HG03039 (cell line): ENCODE measurements at regions not wholly inside any gene's neighbourhood (a gene's known extent, or its start where the extent isn't known, plus 50 kb on each side); places are given as distances from the start of the nearest gene placed in this dataset.

Experiments
- ATAC-seq: cut with Tn5 transposase; IDR thresholded peaks from one replicate; pipeline ENCODE4 v1.9.1; 2021; ENCODE audit warnings: mild to moderate bottlenecking, moderate library complexity; ENCODE audit not compliant: unreplicated experiment

DNA sequence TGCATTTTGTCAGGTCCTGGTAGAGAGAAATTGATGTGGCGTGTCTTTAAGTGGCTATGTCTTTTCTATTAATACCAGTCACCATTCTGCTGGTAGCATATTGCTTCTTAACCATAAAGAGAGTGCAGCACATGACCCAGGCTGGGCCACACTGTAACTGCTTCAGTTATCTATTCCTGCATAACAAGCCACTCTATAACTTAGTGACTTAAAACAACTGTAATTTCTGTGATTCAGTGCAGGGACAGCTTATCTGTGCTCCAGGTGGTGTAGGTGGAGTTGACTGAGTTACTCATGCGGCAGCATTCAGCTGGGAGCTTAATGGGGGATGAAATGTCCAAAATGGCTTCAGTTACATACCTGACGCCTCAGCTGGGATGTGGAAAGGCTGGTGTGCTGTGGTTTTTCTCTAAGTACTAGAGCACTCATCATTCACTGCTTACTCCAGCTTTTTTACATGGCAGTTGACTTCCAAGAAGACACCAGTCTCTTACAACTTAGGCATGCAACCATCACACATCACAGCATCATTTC, 742.4 kb downstream of the SATB2 start:
- no peak for ATAC-seq

DNA sequence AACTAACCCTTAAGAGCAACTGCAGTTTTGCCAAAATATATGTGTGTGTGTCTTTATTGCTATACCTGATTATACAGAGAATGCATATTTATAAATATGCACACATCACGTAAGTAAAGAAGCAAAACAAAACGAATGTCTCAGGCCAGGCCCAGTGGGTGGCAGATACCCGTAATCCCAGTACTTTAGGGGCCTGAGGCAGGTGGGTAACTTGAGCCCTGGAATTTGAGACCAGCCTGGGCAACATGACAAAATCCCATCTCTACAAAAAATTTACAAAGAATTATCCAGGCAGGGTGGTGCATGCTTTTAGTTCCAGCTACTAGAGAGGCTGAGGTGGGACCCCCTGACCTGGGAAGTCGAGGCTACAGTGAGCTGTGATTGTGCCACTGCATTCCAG, 745.3 kb downstream of the SATB2 start:
- no peak for ATAC-seq

DNA sequence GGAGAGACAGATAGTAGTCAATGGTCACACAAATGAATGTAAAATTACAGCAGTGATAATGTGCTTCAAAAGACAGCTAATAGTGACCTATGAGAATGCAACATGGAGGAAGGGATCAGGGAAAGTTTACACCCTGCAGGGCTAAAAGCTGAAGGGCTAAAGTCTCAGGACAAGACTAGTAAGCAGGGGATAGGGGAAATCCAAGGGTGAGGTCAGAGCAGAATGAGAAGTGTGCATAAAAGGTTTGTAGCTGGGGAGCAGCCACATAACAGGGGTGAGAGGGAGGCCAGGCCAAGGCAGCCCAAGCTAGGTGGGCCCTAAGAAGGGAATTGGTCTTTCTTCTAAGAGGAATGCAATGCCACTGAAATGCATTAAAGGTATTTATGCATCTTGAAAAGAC, 746.3 kb downstream of the SATB2 start:
- no peak for ATAC-seq

DNA sequence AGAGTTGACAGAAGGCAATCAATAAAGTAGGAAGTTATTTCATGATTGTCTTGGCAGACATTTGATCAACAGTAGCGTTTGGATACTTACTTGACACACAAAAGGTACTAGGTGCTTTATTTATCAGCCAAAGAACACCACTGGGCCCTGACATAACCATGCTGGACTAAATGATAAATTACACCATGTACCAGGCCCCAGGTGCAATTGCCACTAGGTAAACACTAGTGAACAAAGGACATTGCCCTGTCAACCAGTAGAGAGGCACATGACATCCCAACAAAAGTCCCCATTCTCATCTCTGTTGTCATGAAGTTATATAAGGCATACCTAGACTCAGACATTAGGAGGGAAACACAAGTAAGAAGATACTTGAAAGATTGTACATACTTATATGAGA, 747.2 kb downstream of the SATB2 start:
- no peak for ATAC-seq

DNA sequence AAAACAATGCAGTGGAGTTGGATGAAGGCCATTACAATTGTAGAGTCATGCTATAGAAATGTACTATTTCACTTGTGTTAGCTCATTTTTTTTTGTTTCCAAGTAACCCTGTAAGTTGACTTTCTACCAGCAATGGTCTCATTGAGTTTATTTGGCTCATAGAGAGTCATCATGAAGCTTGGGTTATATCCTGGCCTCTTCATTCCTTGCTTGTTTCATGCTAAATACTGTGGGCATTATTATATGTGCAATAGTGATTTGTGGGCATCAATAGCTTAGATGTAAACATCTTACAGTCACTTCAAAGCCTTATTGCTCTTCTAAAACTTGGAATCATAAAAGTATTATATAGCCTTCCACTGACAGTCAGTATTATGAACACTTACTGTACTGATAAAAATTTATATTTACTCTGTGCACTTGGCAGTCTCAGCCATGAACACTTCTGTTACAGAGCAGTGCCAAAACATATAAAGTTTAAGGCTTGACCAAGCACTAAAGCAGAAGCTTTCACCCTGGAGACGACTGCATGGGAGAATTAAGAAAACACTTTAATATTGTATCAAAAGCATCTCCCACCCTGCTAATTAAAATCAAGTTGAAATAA, 751.2 kb downstream of the SATB2 start:
- ATAC-seq, result no peak

DNA sequence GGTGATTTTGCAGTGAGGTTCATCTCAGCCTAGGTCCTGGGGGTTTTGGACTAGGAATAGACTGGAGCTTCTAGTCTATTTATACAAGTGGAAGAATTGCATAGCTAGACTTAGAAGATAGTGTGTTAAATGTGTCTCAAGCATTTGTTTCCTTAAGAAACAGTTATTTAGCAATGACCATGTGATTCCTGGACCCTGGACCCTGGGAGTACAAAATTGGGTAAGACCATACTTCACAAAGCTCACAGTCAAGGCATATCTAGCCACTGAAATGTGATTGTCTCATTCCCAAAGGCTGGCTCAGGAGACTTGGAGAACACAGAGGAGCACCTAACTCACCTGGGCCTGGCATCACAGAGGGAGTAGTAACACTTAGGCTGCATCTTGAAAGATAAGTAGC, 754.5 kb downstream of the SATB2 start:
- ATAC-seq, result no peak

DNA sequence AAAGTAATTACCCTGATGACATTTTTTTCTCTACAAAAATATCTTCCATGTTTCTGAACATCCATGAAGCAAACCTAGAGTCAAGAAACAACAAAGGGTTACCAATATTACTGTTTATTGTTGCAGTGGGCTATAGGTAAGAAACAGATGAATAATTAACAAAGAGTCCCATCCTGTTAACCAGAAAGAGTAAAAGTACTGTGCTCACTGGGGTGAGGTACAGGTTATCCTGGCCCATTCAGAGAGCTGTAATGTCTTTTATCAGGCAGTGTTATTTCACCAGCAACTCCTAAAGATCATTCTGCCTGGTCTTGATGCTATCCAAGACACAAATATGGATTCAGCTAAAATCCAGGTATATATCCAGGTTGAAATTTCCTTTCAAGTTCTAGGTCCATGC, 754.9 kb downstream of the SATB2 start:
- ATAC-seq, result no peak

DNA sequence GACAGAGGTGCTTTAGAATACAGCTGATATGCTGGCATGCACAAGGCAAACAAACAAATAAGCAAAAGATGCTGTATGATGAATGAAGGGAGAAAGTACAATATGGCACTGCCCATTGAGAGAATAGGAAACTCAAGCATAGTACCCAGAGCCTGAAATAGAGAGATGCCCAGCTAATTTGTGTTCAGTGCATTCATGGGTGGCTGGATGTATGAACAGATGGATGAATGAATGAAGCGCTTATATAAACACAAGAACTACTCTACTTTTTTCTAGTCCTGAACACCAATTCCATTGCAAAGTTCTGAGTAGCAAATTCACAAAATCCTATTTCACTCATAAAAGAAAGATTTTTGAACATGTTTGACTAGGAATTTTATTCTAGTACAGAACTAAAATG, 756.3 kb downstream of the SATB2 start:
- ATAC-seq, result no peak

DNA sequence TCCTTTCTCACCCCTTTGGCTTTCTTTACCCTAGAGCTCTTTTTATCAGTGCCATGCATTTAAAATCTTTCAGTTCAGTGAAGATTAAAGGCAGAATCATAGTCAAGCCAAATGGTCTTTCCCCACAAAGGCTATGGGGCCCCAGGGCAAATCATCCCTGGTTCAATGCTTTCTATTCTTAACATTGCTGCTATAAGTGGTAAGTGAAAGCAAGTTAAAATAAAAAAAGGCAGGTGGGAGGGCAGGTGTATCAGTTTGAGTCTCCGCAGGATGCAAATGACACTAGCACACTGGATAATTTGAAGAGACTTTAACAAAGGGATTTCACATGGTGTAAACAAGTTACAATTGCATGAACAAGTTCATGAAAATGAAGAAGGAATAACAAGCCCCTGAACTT, 757.4 kb downstream of the SATB2 start:
- ATAC-seq, result no peak

DNA sequence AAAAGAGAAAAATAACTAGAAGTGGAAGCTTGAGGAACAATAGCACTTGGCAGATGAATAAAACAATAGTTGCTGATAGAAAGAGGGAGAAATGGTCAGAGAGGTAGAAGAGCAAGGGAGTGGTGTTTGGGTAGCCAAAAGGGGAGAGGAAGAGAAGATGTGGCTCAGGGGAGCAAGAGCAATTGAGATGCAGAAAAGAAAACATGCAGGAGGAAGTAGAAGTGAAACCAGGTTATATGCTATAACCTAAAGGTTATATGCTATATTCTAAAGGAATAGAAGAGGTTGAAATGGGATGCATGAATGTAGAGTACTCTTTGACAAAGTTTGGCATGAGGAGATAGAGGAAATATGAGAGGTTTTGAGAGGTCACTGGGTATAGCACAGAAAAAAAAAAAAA, 759.5 kb downstream of the SATB2 start:
- no peak for ATAC-seq

DNA sequence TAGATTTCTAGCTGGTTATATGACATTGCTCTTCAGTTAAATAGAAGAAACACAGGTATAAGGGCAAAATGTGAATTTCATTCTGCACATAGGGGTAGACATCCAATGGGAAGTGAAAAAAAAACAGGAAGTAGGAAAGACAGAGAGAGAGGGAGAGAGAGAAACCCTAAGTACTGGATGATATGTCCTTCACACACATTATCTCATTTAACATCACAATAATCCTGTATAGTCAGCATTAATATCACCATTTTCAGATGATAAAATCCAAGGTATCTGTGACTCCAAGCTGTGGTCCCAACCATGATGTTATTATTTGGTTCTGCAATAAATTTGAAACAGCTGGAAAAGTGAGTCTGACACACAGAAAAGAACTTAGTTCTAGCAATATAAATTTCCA, 759.9 kb downstream of the SATB2 start:
- ATAC-seq, result no peak

DNA sequence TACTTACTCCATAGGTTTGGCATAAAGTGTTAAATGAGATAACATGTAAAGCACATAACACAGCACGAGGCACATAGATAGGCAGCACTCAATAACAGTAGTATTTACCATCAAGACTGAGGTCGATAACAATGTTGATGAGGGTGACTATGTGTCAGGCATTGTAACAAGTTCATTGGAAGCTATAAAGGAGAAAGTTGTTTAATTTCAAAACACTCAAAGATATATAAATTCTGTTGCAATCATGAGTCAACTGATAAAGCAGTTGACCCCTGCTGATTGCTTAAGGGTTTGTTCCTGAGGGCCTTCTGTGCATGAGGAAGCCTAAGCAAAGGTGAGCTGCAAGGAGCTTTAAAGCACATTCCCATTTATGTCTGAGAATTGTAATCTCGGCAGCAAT, 760.5 kb downstream of the SATB2 start:
- ATAC-seq, result no peak

DNA sequence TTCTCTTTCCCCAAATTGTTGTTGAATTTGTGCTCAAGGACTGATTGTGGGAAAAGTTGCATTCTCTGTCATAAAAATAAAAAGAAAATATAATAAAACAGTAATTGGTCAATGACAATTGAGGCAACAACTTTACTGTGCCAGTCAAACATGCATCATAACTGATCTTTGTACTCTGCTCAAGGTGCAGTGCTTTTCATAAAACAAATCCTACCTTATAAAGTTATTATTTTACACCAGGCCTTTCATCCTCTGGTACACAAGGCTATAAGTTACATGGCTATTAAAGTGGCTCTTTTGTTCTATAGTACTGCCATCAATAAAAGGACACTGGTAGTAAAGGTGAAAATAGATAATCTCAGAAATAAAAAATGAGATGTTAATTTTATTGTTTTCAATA, 761.9 kb downstream of the SATB2 start:
- no peak for ATAC-seq

DNA sequence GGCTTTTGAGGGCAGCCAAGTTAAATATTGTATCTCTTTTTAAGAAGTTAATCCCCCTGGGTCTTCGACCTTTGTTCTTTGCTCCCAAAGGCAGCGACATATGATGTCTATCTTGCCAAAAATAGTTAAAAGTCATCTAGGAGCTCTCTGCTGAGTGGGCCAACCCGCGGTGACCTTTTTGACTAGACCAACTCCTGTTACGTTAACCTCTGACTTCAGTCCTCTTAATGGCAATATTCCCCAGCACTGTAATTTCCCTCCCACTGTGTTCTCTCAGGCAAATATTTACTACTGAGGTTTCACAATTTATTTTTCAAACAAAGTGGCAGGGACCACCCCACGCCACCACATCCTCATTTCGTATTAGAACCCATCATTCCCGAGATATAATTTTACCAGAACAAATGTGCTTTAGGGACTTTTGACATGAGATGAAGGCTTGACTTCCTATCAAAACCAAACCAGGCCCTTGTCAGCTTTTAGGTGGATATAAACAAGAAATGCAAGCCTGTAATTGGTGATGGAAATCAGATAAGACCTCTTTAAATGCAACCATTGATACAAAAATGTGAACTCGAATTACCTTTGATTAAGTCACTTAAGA, 764.7 kb downstream of the SATB2 start:
- no peak for ATAC-seq

DNA sequence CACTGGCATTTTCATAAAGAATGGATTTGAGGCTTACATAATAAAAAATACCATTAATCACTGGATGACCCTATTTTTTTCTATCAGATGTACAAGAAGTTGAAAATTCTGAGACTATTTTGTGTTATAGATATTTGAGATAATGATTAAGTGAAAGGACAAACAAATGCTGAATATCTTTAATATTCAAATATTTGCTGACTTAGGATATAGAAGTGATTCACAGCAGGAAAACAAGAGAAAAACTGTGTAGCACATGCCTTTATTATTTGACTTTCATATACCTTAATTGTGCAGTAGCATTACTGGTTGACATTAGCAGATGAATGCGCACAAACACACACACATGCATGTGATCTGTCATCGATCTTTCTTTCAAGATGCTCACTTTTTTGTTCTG, 766.5 kb downstream of the SATB2 start:
- ATAC-seq, result no peak

DNA sequence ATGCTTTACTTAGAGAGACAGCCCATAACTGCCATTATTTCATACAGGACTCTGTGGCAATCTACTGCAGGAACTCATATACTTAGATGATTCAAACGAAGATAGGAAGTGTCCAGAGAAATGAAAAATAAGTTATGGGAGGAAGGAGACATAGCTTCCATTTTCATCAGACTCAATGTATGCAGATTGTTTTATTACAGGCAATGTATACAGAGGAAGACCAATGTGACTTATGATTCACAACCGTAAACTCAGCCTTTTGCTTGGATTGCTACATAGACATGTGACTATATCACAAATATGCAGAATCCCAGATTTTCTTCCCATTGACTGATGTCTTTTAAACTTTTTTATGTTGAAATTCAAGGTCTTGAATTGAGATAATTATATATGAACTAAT, 793.4 kb downstream of the SATB2 start:
- ATAC-seq, result no peak

DNA sequence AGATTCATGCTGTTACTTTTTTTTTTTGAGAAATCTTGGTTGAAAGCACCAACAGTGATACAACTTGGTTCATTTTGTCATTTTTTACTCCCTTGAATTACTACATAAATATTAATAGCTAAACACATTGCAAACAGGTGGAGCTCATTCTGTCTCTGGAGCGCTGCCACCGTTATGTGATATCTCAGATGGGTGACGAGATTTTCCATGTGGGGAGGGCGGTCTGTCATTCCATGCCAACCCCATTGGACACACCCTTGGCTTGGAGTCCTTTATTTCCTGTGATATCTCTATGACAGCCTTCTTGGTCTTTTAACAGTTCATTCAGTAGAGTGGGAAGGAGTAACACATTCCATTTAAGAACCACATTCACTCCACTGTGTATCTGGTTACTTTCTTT, 794.8 kb downstream of the SATB2 start:
- ATAC-seq, result no peak

DNA sequence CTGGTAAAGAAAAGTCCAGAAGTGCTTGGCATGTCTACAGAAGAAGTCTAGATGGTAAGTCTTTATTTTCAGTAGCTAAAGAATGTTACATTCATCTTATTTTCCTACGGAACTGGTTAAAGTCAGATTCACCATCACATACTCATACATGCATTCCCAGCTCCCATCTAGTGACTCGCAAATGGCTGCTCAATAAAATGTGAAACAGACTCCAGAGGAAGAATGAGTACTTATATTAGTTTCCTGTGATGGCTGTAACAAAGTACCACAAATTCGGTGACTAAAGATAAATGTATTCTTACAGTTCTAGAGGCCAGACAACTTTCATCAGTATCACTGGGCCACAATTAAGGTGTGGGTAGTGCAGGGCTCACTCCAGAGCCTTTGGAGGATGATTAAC, 797.2 kb downstream of the SATB2 start:
- no peak for ATAC-seq

DNA sequence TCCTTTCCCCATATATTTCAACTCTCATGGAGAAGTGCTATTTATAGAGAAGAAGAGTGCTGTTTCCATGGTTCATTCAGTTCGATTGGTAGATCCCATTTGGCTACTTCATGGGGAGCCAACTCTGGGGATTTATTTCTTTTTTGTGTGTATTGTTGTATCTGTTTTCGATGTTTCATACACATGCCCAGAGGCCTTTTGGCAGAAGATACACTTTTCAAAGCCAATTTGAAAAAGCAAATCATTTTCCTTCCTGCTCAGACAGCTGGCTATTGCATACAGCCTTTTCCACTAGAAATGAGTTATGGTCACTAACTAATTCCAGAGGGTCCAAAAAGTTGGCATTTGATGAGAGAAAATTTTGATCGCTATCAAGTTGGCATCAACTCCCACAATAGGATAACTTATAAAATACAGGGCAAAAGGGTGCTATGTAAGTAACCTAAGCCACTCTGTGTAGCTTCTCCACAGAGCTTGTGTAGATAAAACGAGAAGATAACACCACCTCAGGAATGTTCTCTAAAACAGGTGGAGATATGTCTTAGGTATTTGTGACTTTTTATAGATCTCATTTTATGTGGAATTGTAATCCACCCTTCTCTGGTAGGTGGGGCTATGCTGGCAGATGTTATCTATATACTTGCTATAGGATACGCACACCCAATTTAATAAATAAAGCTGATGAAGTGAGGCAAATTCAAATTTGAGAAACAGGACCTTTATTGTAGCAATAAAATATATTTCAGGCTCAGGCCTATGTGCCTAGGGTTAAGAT, 798.5 kb downstream of the SATB2 start:
- ATAC-seq, result no peak

DNA sequence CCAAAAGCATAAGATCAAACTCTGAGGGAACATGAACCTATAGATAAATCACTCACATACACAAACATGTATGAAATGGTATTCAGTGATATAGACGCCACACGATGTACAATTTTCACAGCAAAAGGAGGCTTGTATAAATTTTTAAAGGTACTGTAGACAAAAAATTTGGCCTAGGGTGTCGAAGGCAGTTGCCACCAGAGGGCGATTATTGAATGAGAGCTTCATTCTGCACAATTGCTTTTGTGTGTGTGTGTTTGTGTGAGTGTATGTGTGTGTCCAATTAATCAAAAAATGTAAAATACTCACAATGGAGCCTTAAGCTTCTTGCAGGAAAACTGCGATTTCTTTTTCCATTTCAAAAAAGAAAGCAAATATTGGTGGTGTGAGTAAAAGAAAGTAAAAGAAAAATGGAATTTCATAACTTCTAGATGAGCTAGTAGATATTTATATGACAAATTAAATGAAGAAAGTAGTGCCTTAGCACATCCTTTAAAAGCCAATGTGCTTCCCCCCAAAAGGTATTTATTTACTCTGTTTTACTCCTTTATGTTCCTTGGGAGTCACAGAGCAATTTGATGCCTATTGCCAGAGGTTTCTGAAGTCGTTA, 800.1 kb downstream of the SATB2 start:
- ATAC-seq, result no peak

DNA sequence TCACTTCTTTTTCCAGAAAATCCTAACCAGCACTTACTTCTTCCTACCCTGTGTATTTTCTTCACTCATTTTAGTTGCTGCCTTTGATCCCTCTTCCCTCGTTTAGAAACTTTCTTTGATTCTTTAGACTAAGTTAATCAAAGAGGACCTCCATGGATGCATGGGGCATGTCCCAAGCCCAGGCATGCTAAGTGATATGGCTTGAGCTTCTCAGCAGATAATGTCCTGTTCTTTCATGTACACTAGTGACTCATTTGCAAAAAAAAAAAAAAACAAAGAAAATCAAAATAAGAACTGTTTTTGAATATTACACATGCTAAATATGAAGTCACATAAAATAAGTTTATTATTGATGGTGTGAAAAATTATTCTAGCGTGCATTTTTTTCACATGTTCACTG, 800.9 kb downstream of the SATB2 start:
- no peak for ATAC-seq

DNA sequence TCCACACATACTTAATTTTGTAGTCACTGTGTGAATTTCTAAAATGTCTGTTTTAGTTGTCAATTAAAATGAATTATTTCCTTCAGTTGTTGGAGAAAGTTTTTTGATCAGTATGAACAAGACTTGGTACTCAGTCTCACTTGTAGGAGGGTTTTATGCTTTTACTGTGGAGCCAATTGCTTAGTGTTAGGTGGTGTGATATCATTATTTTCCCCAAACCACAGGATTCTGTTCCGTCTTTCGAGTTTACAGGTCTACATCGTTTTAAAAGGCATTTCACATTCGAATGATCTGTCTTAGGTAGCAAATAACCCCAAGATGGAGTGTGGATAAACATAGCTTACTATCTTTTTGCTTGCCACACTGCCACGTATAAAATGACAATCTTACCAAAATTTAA, 803.1 kb downstream of the SATB2 start:
- ATAC-seq, result no peak
